Spleen (tissue), 11 donors: ENCODE measurements at regions not wholly inside any gene's neighbourhood (a gene's known extent, or its start where the extent isn't known, plus 50 kb on each side); places are given as distances from the start of the nearest gene placed in this dataset.

Experiments
- DNase-seq: peaks from one replicate; pipeline ENCODE4 v3.0.0-alpha.2; 2020
- H3K27ac ChIP-seq, 8 donors: fragments of 200-600 bp; sonication (generic) in 7 of 8; 1 replicate in 4 of 8; 2 replicates in 4 of 8; pipeline versions ENCODE4 v1.5.0 to v1.8.0; 2016 to 2021; ENCODE audit warnings: inconsistent platforms in 4 of 8, mild to moderate bottlenecking in 4 of 8, moderate library complexity in 1 of 8
- H3K27me3 ChIP-seq, 7 donors: fragments of 200-600 bp; sonication (generic) in 6 of 7; replicated peaks in 1 of 7; 1 replicate in 4 of 7; 2 replicates in 3 of 7; pipeline versions ENCODE4 v1.5.0 to v1.8.0; 2016 to 2021; ENCODE audit warnings: inconsistent platforms in 3 of 7, mild to moderate bottlenecking in 1 of 7
- H3K36me3 ChIP-seq, 6 donors: fragments of 200-600 bp; sonication (generic) in 5 of 6; 1 replicate in 4 of 6; 2 replicates in 2 of 6; pipeline versions ENCODE4 v1.5.0 to v1.8.0; 2016 to 2021; ENCODE audit warnings: inconsistent platforms in 2 of 6
- H3K4me1 ChIP-seq, 6 donors: fragments of 200-600 bp; sonication (generic) in 5 of 6; 1 replicate in 3 of 6; 2 replicates in 3 of 6; pipeline versions ENCODE4 v1.5.0 to v1.8.0; 2016 to 2021; ENCODE audit warnings: inconsistent platforms in 3 of 6
- H3K4me3 ChIP-seq, 8 donors: fragments of 200-600 bp; sonication (generic) in 7 of 8; 1 replicate in 4 of 8; 2 replicates in 4 of 8; pipeline versions ENCODE4 v1.5.0 to v1.8.0; 2016 to 2021; ENCODE audit warnings: inconsistent platforms in 4 of 8, mild to moderate bottlenecking in 4 of 8, moderate library complexity in 2 of 8
- H3K9me3 ChIP-seq, 8 donors: fragments of 200-600 bp; sonication (generic) in 7 of 8; 1 replicate in 4 of 8; 2 replicates in 4 of 8; pipeline versions ENCODE4 v1.5.0 to v1.8.0; 2016 to 2021; ENCODE audit warnings: inconsistent platforms in 4 of 8
- POLR2A ChIP-seq, 3 donors: fragments of 450-650 bp; IDR thresholded peaks; one replicate each; pipeline ENCODE4 v1.5.1; 2017; ENCODE audit warnings: antibody characterized with exemption in 3 of 3, mild to moderate bottlenecking in 1 of 3
- POLR2AphosphoS5 ChIP-seq, 3 donors: sonication (generic); formaldehyde crosslinking; IDR thresholded peaks; one replicate each; pipeline ENCODE4 v1.5.1; 2017; ENCODE audit warnings: antibody characterized with exemption in 3 of 3
- WGBS, 5 donors: extraction: QIAGEN DNeasy Blood & Tissue Kit in 3 of 5; methylation state at CpG; one replicate each; pipeline versions ENCODE4 v1.1.5 to v1.1.7; 2013 to 2018; 5-methylcytosine and 5-hydroxymethylcytosine counted together
- intact Hi-C: fragments of 100-400 bp; cut with DNase I; formaldehyde crosslinking; loops from one replicate; pipeline ENCODE4 v1.15.0; 2023; ENCODE audit warnings: low total_unique reads
- TF ChIP-seq, protein P1 (sequence below), 11 experiments: fragments of 200-600 bp in 7 of 11; fragments of 450-650 bp in 4 of 11; sonication (generic) in 4 of 11; IDR thresholded peaks in 8 of 11; conservative IDR thresholded peaks in 3 of 11; 1 replicate in 7 of 11; 2 replicates in 4 of 11; pipeline versions ENCODE4 v1.4.0 to v1.8.0; 2016 to 2021; ENCODE audit warnings: antibody characterized with exemption in 11 of 11, inconsistent platforms in 4 of 11, mild to moderate bottlenecking in 1 of 11
- donor health status: healthy with polysubstance abuse.
- donor health status: DM: no; HTN: no; CAD: no; lungs with moderate emphysema.
- donor health status: DM: no; HTN: no; CAD: no.
- donor health status: Bipolar disorder and iron deficiency.
- donor health status: healthy.
- donor health status: DM: no; HTN: no; CAD: no.
- donor health status: DM: yes; HTN: yes; CAD: no.

DNA sequence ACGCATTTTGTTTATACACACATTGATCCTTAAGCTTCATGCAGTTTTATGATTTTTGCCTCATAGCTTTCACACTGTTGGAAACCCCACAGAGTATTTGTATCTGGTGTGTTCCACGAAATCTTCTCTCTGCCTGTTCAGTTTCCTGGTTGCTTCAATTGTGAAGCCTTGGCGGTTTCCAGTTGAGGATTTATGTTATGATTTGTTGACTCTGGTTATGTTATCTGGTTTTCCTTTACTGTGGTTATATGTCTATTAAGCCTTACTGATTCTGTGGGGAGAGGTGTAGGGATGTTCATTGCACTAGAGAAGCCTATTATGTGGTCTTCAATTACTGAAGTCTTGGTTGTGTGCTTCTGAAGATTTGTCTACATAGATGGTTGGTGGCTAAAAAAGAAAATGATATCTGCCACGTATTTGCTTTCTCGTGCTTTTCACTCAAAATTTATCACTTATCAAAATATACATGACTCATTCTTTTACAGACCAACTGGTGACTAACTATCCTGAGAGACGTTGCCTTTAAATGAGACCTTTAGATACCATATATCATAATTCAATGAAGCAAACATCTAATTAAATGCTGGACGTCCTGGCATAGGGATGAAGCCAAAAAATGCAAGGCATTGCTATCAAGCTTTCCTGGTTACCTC is 488.0 kb upstream of the B3GALT2 start:
- no peak for DNase-seq
- TF ChIP-seq POLR2AphosphoS5 (IDR thresholded peaks at IDR 0.05) = no peak
- no peak for TF ChIP-seq POLR2A (IDR thresholded peaks at IDR 0.05)
- TF ChIP-seq, protein P1, sequence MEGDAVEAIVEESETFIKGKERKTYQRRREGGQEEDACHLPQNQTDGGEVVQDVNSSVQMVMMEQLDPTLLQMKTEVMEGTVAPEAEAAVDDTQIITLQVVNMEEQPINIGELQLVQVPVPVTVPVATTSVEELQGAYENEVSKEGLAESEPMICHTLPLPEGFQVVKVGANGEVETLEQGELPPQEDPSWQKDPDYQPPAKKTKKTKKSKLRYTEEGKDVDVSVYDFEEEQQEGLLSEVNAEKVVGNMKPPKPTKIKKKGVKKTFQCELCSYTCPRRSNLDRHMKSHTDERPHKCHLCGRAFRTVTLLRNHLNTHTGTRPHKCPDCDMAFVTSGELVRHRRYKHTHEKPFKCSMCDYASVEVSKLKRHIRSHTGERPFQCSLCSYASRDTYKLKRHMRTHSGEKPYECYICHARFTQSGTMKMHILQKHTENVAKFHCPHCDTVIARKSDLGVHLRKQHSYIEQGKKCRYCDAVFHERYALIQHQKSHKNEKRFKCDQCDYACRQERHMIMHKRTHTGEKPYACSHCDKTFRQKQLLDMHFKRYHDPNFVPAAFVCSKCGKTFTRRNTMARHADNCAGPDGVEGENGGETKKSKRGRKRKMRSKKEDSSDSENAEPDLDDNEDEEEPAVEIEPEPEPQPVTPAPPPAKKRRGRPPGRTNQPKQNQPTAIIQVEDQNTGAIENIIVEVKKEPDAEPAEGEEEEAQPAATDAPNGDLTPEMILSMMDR (IDR thresholded peaks at IDR 0.05 in 8 of 11, conservative IDR thresholded peaks at IDR 0.05 in 3 of 11) = no peak
- Histone ChIP-seq H3K27ac (no peak overlapping the region), H3K4me1 (no peaks in the 10 kb centered on the region), H3K4me3 (no peak overlapping the region), H3K9me3 (no peaks in the 10 kb centered on the region), H3K36me3 (no peaks in the 10 kb centered on the region), H3K27me3 (no peaks in the 10 kb centered on the region)
- intact Hi-C loops = no loop called here
- 54 to 83% (median 63%) methylated on average over 7 of the region's 7 CpGs for WGBS, 5 donors

DNA sequence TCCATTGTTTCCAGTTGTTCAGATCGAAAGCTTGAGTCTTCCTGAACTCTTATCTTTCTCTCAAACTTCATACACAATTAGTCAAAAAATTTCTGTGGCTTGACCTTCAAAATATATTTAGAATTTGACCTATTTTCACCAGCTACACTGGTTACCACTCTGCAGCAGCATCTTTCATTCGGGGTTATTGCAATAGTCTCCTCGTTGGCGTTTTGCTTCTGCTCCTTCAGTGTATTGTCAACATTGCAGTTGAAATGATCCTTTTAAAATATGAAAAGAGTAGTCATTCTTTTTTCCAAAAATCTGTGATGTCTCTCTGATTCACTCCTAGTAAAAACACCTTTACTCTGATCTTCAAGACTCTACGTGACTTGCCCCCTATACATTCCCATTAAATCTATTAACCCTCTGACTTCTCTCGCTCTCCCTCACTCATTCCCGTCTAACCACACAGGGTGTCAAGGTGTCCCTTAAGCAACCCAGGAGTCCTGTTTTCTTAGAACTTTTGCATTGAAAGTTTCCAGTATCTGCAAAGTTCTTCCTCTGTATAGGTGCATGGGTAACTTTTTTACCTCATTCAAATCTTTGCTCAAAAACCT is 480.2 kb upstream of the B3GALT2 start:
- TF ChIP-seq, protein P1 (IDR thresholded peaks at IDR 0.05 in 8 of 11, conservative IDR thresholded peaks at IDR 0.05 in 3 of 11) = no peak
- TF ChIP-seq POLR2AphosphoS5 (IDR thresholded peaks at IDR 0.05) (no peak), POLR2A (IDR thresholded peaks at IDR 0.05) (no peak)
- intact Hi-C loops = no loop called here

DNA sequence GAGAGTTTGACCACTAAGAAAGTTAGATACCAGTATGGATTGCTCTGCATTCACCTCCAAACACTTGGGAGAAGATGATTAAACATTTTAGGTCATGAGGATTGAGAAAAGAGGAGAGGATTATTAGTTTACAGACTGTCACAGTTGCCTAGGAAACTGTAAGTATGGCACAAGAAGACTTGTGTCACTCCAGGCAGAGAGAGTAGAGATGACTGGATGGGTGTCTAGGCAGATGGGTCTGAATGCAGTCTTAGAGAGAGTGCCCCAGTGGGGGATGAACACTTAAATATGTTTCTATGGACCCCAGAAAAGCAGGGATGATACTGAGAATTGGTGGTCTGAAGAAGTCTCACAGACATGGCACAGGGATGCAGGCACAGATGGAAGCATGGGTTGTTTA is 477.6 kb upstream of the B3GALT2 start:
- no peaks in the 10 kb centered on the region for H3K4me1 ChIP-seq
- H3K27me3 ChIP-seq = no peaks in the 10 kb centered on the region
- no peaks in the 10 kb centered on the region for H3K9me3 ChIP-seq
- no peak overlapping the region for H3K27ac ChIP-seq
- TF ChIP-seq, protein P1 (IDR thresholded peaks at IDR 0.05 in 8 of 11, conservative IDR thresholded peaks at IDR 0.05 in 3 of 11) = no peak
- H3K36me3 ChIP-seq = no peaks in the 10 kb centered on the region
- intact Hi-C loops = no loop called here
- H3K4me3 ChIP-seq = no peak overlapping the region
- no peak for DNase-seq

More for the DNA sequence above, 480.2 kb upstream of the B3GALT2 start:
- DNase-seq = no peak
- H3K4me3 ChIP-seq = no peak overlapping the region
- no peaks in the 10 kb centered on the region for H3K9me3 ChIP-seq
- 82 to 88% (median 85%) methylated on average over 7 of the region's 7 CpGs for WGBS, 5 donors
- H3K36me3 ChIP-seq = no peaks in the 10 kb centered on the region
- H3K27ac ChIP-seq = no peak overlapping the region
- H3K4me1 ChIP-seq = no peaks in the 10 kb centered on the region
- H3K27me3 ChIP-seq = no peaks in the 10 kb centered on the region

DNA sequence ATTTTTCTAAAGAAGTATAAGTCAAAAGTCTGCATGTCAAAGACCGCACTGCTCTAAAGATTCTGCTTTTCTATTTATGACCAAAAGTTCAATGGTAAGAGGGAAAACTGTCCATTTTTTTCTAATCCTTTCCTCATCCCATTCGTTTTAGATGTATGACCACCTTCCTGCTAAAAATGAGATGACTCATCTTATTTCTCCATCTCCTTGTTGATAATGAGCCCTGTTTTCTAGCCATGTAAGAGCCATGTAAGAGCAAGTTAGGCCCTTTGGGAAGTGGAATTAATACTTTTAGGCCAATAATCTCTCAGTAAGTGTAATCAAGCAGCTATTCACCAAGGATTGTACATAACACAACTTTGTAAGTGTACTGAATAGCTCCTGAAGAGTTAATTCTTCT is 475.6 kb upstream of the B3GALT2 start:
- Histone ChIP-seq H3K4me1 (no peaks in the 10 kb centered on the region), H3K27ac (no peak overlapping the region), H3K27me3 (no peaks in the 10 kb centered on the region), H3K9me3 (no peaks in the 10 kb centered on the region), H3K4me3 (no peak overlapping the region), H3K36me3 (no peaks in the 10 kb centered on the region)
- TF ChIP-seq POLR2AphosphoS5 (IDR thresholded peaks at IDR 0.05) (no peak), POLR2A (IDR thresholded peaks at IDR 0.05) (no peak)
- TF ChIP-seq, protein P1 (IDR thresholded peaks at IDR 0.05 in 8 of 11, conservative IDR thresholded peaks at IDR 0.05 in 3 of 11) = no peak
- intact Hi-C loops = no loop called here
- DNase-seq = no peak
- whole genome bisulfite sequencing, 5 donors = 70 to 83% (median 82%) methylated on average over 2 of the region's 2 CpGs
